ENCODE measurements at regions not wholly inside any gene's neighbourhood (a gene's known extent, or its start where the extent isn't known, plus 50 kb on each side); places are given as distances from the start of the nearest gene placed in this dataset.

- no peak overlapping the region for H3K4me3 ChIP-seq (ENCODE audit: low read depth, low read length)
- TF ChIP-seq CTCF (IDR thresholded peaks at IDR 0.05; ENCODE audit: low read depth, low read length, missing control alignments): no peak
- DNase-seq (ENCODE audit: low read depth): no peak
Observed at GRCh38 chr12:61667676-61668075, 592.5 kb upstream of the USP15 start.

GRCh38 chr12:61676520-61676919, 583.7 kb upstream of the USP15 start:
- DNase-seq (ENCODE audit: low read depth): no peak
- no peak for TF ChIP-seq CTCF (IDR thresholded peaks at IDR 0.05; ENCODE audit: low read depth, low read length, missing control alignments)
- H3K4me3 ChIP-seq (ENCODE audit: low read depth, low read length): no peak overlapping the region

GRCh38 chr12:61687407-61687806, 572.8 kb upstream of the USP15 start:
- no peak for DNase-seq (ENCODE audit: low read depth)
- no peak for TF ChIP-seq CTCF (IDR thresholded peaks at IDR 0.05; ENCODE audit: low read depth, low read length, missing control alignments)
- H3K4me3 ChIP-seq (ENCODE audit: low read depth, low read length): no peak overlapping the region

- H3K4me3 ChIP-seq (ENCODE audit: low read depth, low read length): no peak overlapping the region
- no peak for TF ChIP-seq CTCF (IDR thresholded peaks at IDR 0.05; ENCODE audit: low read depth, low read length, missing control alignments)
- DNase-seq (ENCODE audit: low read depth): no peak
Observed at GRCh38 chr12:61694214-61694613, 566.0 kb upstream of the USP15 start.

DNA sequence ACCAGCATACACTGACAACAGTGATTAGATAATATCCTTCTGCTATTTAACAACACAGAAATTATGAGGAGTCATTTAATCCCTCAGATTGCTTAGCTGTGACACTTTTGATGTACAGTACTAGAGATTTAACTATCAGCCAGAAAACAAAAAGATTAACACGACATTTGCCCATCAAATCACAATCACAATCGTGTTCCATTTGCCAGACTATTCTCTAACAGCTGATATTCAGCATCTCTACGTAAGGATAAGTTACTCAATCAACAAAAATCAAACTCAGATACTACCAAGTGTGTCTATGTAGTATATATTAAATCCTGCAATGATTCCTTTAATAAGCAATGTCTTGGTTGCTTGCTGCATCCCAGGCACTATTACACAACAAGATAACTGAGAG, 558.7 kb upstream of the USP15 start:
- no peak overlapping the region for H3K4me3 ChIP-seq (ENCODE audit: low read depth, low read length)
- no peak for DNase-seq (ENCODE audit: low read depth)
- no peak for TF ChIP-seq CTCF (IDR thresholded peaks at IDR 0.05; ENCODE audit: low read depth, low read length, missing control alignments)

- no peak for DNase-seq (ENCODE audit: low read depth)
- no peak overlapping the region for H3K4me3 ChIP-seq (ENCODE audit: low read depth, low read length)
- no peak for TF ChIP-seq CTCF (IDR thresholded peaks at IDR 0.05; ENCODE audit: low read depth, low read length, missing control alignments)
Observed at GRCh38 chr12:61706783-61707182, 553.4 kb upstream of the USP15 start.

GRCh38 chr12:61713121-61713520, 547.1 kb upstream of the USP15 start:
- no peak overlapping the region for H3K4me3 ChIP-seq (ENCODE audit: low read depth, low read length)
- TF ChIP-seq CTCF (IDR thresholded peaks at IDR 0.05; ENCODE audit: low read depth, low read length, missing control alignments): no peak
- no peak for DNase-seq (ENCODE audit: low read depth)
